Kasumi-1 (cell line): ENCODE measurements at regions not wholly inside any gene's neighbourhood (a gene's known extent, or its start where the extent isn't known, plus 50 kb on each side); places are given as distances from the start of the nearest gene placed in this dataset.
"Not testable (repeated sequence)": the region's sequence is repeated elsewhere in the genome, so short reads cannot be mapped to it uniquely, and the experiment has no call there.

ENCODE experiments used
- DNase-seq, 2 experiments: peaks; one replicate each; lab custom pipeline; 2025; lab: John Stamatoyannopoulos, UW

DNA sequence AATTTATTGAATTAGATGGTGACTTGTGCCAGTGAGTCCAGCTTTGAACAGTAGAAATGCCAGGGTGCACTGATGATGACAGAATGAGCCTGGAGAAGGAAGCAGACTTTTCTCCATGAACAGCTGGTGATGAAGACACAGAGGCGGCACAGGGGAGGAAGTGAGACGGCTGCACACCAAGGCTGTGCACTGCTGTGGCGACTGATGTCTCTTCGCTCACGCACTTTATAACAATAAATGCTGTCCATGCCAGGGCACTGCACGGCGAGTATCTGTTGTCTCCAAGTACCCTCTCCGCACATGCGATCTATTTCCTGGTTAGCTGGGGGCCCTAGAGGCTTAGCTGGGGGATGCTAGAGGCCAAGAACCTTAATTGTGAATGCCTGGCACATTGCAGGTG lies 175.2 kb downstream of the TMEM200C start:
- DNase-seq, result no peak

DNA sequence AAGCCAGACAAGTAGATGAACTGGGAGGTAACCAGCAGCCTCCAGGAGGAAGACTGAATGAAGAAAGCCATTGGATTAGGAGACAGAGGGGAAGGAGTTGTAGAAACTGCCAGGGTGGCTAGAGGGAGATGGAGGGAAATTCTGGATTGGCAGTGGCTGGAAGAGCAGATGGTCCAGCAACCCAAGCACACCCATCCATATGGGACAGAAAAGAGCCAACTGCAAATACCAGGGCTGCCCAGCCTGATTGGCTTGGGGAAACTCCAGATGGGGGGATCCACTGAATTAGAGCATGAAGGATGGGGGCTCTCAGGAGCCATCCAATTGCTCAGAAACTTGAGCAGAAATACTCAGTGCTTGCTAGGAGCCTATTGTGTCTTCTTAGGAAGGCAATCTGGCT lies 173.5 kb upstream of the EPB41L3 start:
- DNase-seq, result no peak

DNA sequence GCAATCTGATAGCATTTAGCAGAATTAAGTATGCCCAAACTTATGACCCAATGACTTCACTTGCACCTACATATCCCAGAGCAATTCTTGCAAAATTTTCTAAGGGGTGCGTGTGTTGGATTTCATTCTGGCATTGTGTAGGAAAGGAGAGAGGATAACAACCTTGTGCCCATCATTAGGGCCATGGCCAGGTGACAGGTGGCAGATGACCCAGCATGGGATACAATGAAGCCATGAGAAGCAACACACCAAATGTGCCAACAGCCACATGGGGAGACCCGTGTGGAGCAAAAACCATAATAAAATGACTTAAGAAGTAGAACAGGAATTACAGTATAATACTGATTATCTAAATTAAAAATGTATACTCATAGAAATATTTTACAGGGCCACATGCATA lies 166.9 kb upstream of the EPB41L3 start:
- DNase-seq, result no peak

DNA sequence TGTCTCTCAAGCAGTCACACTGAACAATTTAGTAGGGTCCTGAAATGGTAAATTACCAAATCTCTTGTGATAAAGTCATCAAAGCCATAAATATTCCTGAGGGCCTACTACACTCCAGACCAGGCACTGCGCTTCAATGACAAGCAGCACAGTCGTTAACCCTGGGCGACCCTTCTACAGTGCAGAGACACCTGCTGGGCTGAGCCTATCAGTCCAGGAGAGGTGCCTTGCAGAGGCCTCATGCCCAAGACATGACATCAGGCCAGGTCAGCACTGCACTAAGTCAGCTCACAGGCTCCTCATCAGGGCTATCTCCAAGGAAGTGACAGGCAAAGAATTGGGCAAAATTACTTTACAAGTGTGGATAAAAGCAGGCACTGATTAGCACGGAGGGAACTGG lies 166.4 kb upstream of the EPB41L3 start:
- no peak for DNase-seq

DNA sequence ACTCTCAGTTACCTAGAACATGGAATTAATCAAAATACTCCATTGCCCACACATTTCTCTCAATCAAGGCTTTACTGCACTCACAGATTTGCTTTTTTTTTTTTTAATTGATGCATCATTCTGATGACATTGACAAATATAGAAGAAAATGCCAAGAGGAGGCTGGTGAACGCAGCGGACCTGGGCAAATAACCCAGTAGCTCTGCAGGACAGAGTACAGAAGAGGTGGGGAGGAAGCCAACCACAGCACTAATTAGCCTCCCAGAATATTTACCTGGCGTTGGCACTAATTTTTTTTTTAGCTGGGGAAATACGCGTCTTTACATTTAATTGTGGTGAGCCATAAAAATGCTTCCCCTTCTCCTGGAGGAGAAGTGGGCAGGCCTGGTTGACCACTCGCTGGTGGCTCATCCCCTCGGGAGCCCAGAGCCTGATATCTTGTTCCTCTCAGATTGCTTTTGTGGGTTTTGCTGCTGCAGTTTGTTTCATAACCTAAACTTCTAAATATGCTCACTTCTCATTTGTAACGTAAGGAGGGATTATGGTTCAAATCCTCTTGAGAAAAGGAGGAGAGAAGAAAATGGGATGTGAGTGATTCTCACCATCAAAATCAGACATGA lies 165.8 kb upstream of the EPB41L3 start:
- no peak for DNase-seq

DNA sequence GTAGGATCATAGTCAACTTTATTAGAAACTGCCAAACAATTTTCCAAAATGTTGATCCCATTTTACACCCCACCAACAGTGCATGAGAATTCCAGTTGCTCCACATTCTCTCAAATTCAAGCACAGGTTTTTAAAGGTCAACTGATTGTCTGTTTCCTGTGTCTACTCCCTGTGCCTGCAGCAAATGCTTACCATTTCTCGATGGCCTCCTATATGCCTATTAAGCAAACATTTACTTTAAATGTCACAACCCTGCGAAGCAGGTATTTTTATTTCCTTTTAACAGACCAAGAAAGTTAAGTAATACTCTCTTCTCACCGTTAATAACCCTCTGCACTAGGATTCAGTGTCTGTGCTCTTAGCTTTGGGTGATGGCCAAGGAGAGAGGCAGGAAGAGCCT lies 163.8 kb upstream of the EPB41L3 start:
- no peak for DNase-seq

DNA sequence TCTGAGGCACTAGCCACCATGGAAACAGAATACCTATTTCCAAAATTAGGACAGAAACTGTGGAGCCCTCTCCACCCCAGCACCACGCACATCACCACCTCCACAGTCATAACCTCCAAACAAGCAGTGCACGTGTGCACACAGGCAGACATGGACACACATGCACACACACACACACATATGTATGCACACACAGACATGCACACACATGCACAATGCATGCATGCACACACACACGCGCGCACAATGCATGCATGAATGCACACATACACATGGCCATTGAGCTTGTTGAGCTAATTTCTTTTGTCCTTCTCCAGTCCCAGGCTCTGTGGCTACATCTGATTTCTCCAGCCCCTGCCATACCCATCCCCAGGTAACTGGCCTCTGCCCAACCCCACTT lies 161.6 kb upstream of the EPB41L3 start:
- no peak for DNase-seq

DNA sequence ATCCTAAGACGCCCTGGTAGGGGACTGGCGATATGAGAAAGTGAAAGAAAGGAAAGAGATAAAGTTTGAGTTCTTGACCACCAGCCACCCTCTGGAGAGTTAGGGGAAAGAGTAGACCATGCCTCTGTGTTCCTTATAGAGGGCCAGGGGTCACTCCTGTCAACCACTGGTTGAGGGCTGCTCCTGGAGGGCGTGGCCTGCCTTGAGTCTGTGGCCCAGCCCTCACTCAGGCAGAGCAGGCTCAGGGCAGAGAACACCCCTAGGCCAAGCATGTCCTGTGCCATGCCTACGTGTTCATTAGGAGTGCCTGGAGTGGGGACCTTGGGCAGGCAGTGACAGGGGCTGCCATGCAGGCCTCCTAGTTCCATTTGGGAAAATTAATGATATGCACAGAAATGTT lies 161.1 kb upstream of the EPB41L3 start:
- no peak for DNase-seq

DNA sequence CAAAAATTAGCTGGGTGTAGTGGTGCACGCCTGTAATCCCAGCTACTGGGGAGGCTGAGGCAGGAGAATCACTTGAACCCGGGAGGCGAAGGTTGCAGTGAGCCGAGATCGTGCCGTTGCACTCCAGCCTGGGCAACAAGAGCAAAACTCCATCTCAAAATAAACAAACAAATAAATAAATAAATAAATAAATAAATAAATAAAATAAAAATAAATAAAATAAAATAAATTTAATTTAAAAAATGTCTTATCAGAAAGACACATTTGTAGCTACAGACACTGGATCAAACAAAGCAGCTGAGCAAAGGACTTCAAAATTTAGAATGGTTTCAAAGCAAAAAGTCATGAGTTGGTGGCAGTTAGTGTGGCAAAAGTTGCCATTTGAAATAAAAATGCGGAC lies 158.2 kb upstream of the EPB41L3 start:
- not testable (repeated sequence) for DNase-seq

DNA sequence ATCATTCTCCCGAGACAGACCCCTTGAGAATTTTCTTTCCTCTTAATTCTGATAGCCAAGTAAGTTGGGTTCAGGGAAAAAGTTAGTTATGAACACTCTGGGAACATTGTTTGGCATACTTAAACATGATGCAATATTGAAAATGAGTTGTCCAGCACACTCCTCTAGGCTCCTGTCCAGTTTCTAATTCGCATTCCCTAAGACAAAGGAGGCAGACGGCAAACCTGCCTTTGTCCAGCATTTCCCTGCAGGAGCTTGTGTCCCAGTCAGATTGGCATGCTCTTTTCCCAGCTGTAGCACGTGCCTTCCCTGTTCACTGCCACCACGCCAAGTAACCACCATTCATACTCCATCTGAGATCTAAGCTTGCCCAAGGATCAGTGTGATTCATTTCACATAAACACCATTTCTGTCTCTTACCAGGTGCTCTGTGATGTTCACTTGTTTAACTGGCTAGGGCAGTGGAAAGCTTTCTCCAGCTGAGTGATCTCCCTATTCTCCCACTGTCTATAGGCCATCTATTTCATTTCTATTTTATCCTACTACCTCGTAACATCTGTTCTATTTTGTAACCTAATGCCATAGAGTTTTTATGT lies 150.0 kb upstream of the EPB41L3 start:
- DNase-seq, result no peak

DNA sequence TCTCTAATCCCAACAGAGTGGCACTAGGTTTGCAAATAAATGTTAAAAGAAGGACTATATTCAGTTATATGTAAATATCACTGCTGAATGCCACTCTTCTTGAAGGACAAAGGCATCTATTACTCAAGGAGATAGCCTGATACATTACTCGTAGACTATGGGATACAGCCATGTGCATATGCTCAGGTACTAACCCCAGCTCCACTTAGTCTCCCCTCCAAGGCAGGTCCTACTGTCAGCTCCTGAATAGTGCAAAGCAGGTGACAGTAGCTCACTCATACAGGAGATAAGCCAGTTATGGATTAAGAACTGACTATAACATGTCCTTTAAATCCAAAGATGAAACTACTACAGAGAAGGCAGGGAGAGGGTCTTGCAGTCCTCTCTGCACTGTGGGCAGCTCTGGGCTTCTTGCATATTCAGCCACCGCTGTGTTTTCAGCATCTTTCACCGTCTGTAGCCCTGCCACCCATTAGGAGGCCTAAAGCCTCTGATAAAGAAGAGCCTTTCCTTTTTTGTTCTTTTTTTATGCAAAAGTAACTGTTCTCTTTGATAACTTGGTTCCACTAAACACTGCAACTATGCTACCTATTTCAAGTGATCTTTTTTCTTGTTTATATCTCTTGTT lies 135.1 kb upstream of the EPB41L3 start:
- DNase-seq, result no peak

DNA sequence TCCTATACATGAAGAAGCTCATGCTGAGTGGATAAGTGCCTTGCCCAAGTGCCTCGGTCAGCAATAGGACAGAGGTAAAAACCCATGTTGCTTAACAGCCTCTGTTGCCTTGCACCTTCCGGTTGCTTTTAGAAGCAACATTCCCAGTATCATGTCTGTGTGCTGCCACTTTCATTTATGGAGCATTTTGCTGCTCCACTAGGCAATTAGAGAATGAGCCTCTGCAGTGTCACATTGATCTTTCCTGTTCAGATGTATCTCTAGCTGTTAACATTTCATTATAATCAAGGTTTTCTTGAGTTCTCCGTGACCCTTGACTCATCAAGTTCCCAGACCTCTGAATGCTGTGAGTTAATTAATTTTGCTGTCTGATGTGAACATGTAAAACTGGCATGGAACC lies 134.5 kb upstream of the EPB41L3 start:
- DNase-seq, result no peak

DNA sequence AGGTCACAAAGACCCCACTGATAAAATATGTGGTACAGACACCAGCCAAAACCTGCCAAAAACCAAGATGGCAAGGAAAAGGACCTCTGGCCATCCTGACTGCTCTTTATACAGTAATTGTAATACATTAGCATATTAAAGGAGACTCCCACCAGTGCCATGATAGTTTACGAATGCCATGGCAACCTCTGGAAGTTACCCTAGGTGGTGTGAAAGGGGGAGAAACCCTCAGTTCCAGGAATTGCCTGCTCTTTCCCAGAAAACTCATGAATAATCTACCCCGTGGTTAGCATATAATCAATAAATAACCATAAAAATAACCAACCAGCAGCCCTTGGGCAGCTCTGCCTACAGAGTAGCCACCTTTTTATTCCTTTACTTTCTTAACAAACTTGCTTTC lies 129.8 kb upstream of the EPB41L3 start:
- no peak for DNase-seq

DNA sequence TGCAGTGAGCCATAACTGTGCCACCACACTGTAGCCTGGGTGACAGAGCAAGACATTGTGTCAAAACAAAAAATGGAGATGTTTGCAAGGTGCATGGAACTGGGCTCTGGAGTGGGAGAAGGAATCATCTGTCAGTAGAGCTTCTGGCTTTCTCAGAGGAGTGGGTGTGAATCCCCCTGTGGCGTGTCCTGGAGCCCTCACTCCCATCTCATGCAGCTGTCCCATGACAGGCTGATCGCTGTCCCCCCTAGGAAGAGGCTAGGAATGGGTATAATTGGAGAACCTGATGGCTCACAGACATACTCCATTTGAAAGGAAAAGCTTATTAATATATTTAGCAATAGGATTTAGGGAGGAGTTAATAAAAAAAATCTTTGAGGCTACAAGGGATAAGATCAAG lies 125.8 kb upstream of the EPB41L3 start:
- DNase-seq, result no peak

DNA sequence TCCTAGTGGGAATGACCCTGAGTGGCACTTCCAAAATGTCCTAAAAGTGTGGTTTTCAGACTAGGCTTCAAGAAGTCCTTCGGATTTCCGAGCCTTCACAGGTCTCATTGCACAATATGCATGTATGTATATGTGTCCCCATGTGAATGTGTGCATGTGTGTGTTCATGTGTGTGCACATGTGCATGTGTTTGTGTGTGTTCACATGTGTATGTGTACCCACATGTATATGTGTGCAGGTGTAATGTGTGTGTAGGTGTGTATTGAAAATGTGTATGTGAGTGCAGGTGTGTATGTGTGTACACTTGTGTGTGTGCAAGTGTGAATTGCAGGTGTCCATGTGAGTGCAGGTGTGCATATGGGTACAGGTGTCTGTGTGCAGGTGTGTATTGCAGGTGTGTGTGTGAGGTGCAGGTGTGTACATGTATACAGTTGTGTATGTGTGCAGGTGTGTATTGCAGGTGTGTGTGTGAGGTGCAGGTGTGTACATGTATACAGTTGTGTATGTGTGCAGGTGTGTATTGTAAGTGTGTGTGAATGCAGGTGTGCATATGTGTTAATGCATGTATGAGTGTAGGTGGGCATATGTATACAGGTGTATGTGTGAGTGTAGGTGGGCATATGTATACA lies 124.4 kb upstream of the EPB41L3 start:
- DNase-seq, result no peak

DNA sequence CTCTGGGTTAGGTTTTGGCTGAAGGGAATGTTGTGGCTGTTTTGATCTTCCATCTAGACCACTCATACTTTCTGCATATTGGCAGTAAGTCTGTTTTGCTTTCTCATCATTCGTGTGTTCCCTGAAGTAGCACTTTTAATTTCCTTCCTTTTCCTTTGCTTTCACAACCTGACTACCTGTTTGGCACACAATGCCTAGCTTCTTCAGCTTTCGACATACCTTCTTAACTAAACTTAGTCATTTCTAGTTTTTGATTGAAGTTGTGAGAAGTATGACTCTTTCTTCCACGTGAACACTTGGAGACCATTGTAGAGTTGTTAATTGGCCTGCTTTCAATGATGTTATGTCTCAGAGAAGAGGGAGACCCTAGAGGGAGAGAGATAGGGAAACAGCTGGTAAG lies 123.6 kb upstream of the EPB41L3 start:
- no peak for DNase-seq

DNA sequence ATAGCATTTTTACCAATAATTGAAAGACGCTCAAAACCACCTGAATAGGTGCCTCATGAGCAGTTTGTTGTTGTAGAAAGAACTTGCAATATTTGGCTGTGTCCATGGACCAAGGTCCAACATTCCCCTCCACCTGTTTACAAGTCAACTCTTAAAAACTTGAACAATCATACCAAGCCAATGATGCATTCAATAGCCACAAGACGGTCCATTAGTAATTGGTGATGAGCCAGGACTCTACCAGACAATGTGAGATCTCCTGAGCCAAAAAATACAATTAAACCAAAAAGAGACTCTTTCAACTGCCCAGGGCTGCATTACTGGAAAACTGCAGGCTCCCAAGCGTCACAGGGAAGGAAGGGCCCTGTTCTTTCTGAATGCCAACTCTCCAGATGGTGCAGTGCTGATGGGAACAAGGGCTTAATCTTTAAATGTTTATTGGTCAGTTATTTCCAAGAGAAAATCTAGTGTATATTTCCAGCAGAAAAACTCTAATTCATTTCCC lies 118.8 kb upstream of the EPB41L3 start:
- no peak for DNase-seq

DNA sequence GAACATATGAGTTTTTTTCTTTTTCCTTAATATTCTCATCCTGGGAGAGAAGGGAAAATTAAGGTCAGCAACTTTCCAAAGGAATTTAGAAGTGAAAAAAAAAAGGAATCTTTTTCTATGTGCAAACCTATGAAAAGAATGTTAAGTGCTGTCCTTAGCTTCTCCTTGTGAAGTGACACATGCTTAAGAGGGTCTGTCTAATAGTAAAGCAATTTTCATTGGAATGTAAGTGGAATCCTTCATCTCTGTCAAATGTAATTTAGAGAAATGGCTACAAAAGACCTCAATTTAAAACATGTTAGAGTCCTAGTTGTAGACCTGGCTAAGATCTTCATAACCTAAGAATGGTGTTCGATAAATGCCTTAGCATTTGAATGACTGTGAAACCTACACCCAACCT lies 117.4 kb upstream of the EPB41L3 start:
- DNase-seq, result no peak

DNA sequence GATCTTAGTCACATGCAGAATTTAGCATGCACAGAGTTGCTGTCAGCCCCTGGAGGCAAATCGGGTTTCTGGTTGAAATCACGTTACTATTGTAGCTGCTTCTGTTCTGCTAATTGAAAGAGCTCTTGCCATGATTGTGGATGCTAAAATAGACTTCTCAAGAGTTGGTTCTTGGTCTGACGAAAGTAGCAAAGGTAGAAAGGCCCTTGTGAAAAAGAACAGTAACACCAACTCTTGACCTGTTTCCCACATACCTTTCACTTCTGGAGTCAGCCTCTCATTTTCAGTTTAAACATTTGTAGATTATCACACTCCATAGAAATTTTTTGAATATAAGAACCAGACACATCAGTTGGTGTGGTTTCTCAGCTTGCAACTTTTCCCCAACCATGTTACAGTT lies 110.0 kb upstream of the EPB41L3 start:
- no peak for DNase-seq

DNA sequence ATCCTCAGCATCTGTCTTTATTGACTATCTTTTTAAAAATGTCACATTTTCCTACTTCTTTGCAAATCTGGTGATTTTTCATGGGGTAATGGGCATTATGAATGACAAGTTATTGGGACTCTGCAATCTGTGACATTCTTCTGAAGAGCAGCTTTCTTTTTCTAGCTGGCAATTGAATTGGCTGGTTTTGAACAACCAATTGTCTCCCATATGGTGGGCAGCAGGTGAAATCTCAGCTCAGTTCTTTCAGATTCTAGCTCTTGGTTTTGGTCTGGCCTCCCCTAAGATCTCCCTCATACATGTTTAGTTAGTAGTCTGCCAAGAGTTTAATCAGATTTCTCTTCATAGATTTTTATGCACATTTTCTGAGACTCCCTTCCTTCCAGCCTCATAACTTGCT lies 107.9 kb upstream of the EPB41L3 start:
- no peak for DNase-seq

DNA sequence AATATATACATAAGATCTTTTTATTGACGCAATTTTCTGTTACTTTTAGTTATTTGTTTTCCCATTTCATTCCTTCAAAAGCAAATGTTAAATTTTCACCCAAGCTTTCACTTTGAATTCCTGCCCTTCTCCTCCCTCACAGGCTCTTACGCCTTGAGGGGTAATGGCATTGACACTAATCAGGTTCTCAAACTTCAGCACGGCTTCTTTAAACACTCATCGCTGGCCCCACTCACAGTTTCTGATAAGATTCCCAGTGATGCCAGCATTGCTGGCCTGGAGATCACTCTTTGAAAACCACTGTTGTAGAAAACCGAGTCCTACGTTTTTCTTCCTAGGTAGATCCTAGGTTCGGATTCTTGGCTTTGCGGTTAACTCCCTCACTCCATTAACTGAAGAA lies 105.6 kb upstream of the EPB41L3 start:
- DNase-seq, result no peak

DNA sequence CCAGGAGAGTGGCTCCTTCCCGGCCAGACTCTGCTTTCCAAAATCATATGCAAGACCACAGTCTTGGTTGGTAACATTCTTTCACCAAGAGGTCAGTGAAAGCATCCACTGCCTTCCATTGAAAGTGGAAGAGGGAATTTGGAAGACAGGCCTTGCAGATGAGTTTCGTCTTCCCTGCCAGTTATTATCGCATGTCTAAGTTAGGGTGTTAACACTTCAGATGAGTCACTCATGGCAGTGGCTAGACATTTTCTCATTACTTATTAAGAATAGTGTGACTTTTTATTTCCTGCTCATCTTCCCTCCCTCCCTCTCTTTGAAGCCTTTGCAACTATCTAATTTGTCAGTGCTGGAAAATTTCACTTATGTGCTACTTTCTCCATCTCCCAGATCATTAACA lies 102.9 kb upstream of the EPB41L3 start:
- DNase-seq, result no peak

DNA sequence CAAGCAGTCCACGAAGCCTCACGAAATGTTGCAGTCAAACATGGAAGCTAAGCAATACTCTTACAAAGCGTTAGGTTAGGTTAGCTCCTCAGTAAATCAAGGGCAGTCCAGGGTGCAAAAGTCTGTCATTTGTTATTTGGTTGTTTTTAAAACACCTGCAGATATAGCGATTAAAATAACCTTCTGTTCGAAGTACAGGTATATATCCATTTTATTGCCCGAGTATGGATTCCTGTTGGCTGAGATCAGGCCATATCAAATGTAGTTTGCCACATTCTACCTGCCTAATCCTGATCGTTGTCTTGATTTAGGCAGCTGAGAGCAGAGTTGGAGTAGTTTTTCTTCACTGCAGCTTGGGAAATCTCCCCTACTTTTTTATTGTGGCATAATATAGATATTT lies 99.5 kb upstream of the EPB41L3 start:
- no peak for DNase-seq
